Upper lobe of right lung (tissue), 1 donor: ENCODE measurements at regions not wholly inside any gene's neighbourhood (a gene's known extent, or its start where the extent isn't known, plus 50 kb on each side); places are given as distances from the start of the nearest gene placed in this dataset.

ENCODE experiments used
- ATAC-seq: fragments of 200-7000 bp; cut with Tn5 transposase; one replicate; pipeline ENCODE4 v1.9.1; 2020; ENCODE audit warnings: mild to moderate bottlenecking, moderate library complexity
- DNase-seq: peaks from one replicate; pipeline ENCODE4 v3.0.0-alpha.2; 2020
- H3K27ac ChIP-seq: fragments of 200-600 bp; one replicate; pipeline ENCODE4 v1.8.0; 2022
- H3K27me3 ChIP-seq: fragments of 200-600 bp; one replicate; pipeline ENCODE4 v1.8.0; 2022; ENCODE audit warnings: mild to moderate bottlenecking
- H3K36me3 ChIP-seq: fragments of 200-600 bp; one replicate; pipeline ENCODE4 v1.8.0; 2022
- H3K4me1 ChIP-seq: fragments of 200-600 bp; one replicate; pipeline ENCODE4 v1.8.0; 2022
- H3K4me3 ChIP-seq: fragments of 200-600 bp; one replicate; pipeline ENCODE4 v1.8.0; 2022; ENCODE audit warnings: mild to moderate bottlenecking
- H3K9me3 ChIP-seq: fragments of 200-600 bp; one replicate; pipeline ENCODE4 v1.8.0; 2022
- intact Hi-C: fragments of 100-400 bp; cut with DNase I; formaldehyde crosslinking; loops from one replicate; pipeline ENCODE4 v1.11.0; 2022
- TF ChIP-seq, protein P1 (sequence below): fragments of 200-600 bp; IDR thresholded peaks from one replicate; pipeline ENCODE4 v1.8.0; 2022; ENCODE audit warnings: antibody characterized with exemption
- donor health status: DM: no; HTN: yes; CAD: no; lungs with severe emphysema.

GRCh38 chr18:51399491-51400122, 202.1 kb upstream of the MEX3C start:
- Histone ChIP-seq H3K36me3 (no peaks in the 10 kb centered on the region), H3K4me3 (no peak overlapping the region), H3K4me1 (no peaks in the 10 kb centered on the region), H3K27ac (no peak overlapping the region), H3K27me3 (no peaks in the 10 kb centered on the region), H3K9me3 (no peaks in the 10 kb centered on the region)
- TF ChIP-seq, protein P1, sequence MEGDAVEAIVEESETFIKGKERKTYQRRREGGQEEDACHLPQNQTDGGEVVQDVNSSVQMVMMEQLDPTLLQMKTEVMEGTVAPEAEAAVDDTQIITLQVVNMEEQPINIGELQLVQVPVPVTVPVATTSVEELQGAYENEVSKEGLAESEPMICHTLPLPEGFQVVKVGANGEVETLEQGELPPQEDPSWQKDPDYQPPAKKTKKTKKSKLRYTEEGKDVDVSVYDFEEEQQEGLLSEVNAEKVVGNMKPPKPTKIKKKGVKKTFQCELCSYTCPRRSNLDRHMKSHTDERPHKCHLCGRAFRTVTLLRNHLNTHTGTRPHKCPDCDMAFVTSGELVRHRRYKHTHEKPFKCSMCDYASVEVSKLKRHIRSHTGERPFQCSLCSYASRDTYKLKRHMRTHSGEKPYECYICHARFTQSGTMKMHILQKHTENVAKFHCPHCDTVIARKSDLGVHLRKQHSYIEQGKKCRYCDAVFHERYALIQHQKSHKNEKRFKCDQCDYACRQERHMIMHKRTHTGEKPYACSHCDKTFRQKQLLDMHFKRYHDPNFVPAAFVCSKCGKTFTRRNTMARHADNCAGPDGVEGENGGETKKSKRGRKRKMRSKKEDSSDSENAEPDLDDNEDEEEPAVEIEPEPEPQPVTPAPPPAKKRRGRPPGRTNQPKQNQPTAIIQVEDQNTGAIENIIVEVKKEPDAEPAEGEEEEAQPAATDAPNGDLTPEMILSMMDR = no peak
- DNase-seq (no peak), ATAC-seq (no peak)
- intact Hi-C loops = no loop called here

- intact Hi-C loops = no loop called here
- Histone ChIP-seq H3K27ac (no peak overlapping the region), H3K36me3 (no peaks in the 10 kb centered on the region), H3K27me3 (no peaks in the 10 kb centered on the region), H3K9me3 (no peaks in the 10 kb centered on the region), H3K4me3 (no peak overlapping the region), H3K4me1 (no peaks in the 10 kb centered on the region)
- DNase-seq (no peak), ATAC-seq (no peak)
- TF ChIP-seq, protein P1 = no peak
Measured at GRCh38 chr18:51400721-51401120, 203.2 kb upstream of the MEX3C start.

- Histone ChIP-seq H3K27ac (no peak overlapping the region), H3K4me1 (no peaks in the 10 kb centered on the region), H3K27me3 (no peaks in the 10 kb centered on the region), H3K36me3 (no peaks in the 10 kb centered on the region), H3K4me3 (no peak overlapping the region), H3K9me3 (no peaks in the 10 kb centered on the region)
- no peak for DNase-seq
- TF ChIP-seq, protein P1 = no peak
- ATAC-seq = no peak
- intact Hi-C loops = no loop called here
Measured at GRCh38 chr18:51401912-51402311, 204.4 kb upstream of the MEX3C start.

- Histone ChIP-seq H3K27ac (no peak overlapping the region), H3K9me3 (no peaks in the 10 kb centered on the region), H3K36me3 (no peaks in the 10 kb centered on the region), H3K4me3 (no peak overlapping the region), H3K27me3 (no peaks in the 10 kb centered on the region), H3K4me1 (no peaks in the 10 kb centered on the region)
- intact Hi-C loops = no loop called here
- ATAC-seq (no peak), DNase-seq (no peak)
- TF ChIP-seq, protein P1 = no peak
Measured at GRCh38 chr18:51404620-51405019, 207.1 kb upstream of the MEX3C start.

DNA sequence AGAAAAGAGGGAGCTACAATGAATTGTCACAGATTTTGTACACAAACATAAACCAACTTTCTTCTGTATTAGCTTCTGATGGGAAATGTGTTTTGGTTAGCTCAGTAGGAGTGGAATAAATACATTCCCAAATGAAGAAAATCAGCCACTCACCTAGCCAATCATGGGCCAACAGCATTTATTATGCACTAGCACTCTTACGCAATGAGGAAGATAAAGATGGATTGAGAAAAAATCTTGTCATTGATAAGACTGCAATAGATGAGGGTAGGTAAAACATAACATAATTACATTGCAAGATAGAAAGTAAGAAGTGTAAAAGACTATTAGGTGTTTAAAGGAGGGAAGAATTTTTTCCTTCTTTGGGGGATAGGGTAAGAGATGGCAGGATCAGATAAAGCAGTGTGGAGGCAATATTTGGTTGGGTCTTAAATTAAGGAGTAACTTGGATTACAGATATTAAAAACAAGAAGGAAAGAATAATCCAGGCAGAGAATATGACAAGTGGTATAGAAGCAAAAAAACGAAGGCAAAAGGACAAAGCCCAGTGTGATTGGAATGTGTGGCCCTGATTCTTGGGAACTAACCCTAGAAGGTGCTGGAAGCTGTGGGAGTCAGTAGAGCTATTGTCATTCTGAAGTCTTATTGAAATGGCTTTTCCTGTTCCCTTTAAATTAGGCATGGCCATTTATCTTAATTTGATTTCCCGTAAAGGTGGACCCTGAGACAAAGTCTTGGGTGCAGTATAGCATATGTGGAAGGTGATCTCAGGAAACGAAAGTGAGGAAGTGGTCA, 208.4 kb upstream of the MEX3C start:
- Histone ChIP-seq H3K27me3 (no peaks in the 10 kb centered on the region), H3K4me1 (no peaks in the 10 kb centered on the region), H3K27ac (no peak overlapping the region), H3K36me3 (no peaks in the 10 kb centered on the region), H3K9me3 (no peaks in the 10 kb centered on the region), H3K4me3 (no peak overlapping the region)
- no peak for ATAC-seq
- no peak for DNase-seq
- TF ChIP-seq, protein P1 = no peak
- intact Hi-C loops = no loop called here
